GM18502 (cell line): ENCODE measurements at regions not wholly inside any gene's neighbourhood (a gene's known extent, or its start where the extent isn't known, plus 50 kb on each side); places are given as distances from the start of the nearest gene placed in this dataset.

Source experiments
- ATAC-seq: cut with Tn5 transposase; IDR thresholded peaks from one replicate; pipeline ENCODE4 v1.9.1; 2021; ENCODE audit warnings: mild to moderate bottlenecking; ENCODE audit not compliant: unreplicated experiment, poor library complexity

- ATAC-seq = no peak
These were observed 389.1 kb downstream of the ENC1 start for GRCh38 chr5:74251141-74252035.

- ATAC-seq = no peak
These were observed 390.0 kb downstream of the ENC1 start for GRCh38 chr5:74250304-74251102.

- no peak for ATAC-seq
These were observed 392.0 kb downstream of the ENC1 start for GRCh38 chr5:74248576-74248975.

- ATAC-seq = no peak
These were observed 396.1 kb downstream of the ENC1 start for GRCh38 chr5:74244406-74244805.

GRCh38 chr5:74243634-74244033 is 396.9 kb downstream of the ENC1 start:
- no peak for ATAC-seq

- no peak for ATAC-seq
These were observed 398.0 kb downstream of the ENC1 start for GRCh38 chr5:74242516-74242915.

GRCh38 chr5:74241751-74242140 is 398.8 kb downstream of the ENC1 start:
- no peak for ATAC-seq

- no peak for ATAC-seq
These were observed 399.5 kb downstream of the ENC1 start for GRCh38 chr5:74240783-74241750.

- ATAC-seq = no peak
These were observed 401.3 kb downstream of the ENC1 start for GRCh38 chr5:74239261-74239660.

GRCh38 chr5:74237571-74238145 is 402.9 kb downstream of the ENC1 start:
- no peak for ATAC-seq

- no peak for ATAC-seq
These were observed 405.0 kb downstream of the ENC1 start for GRCh38 chr5:74235552-74235951.

- no peak for ATAC-seq
These were observed 407.0 kb downstream of the ENC1 start for GRCh38 chr5:74233571-74233970.

- no peak for ATAC-seq
These were observed 407.4 kb downstream of the ENC1 start for GRCh38 chr5:74233091-74233490.

GRCh38 chr5:74232276-74232675 is 408.3 kb downstream of the ENC1 start:
- no peak for ATAC-seq

GRCh38 chr5:74231697-74232096 is 408.8 kb downstream of the ENC1 start:
- ATAC-seq = no peak

GRCh38 chr5:74226716-74227485 is 413.6 kb downstream of the ENC1 start:
- no peak for ATAC-seq

GRCh38 chr5:74225587-74225986 is 414.9 kb downstream of the ENC1 start:
- no peak for ATAC-seq

- no peak for ATAC-seq
These were observed 416.2 kb downstream of the ENC1 start for GRCh38 chr5:74224331-74224730.

GRCh38 chr5:74222806-74223205 is 417.7 kb downstream of the ENC1 start:
- ATAC-seq = no peak
